SK-N-SH (cell line): ENCODE measurements at regions not wholly inside any gene's neighbourhood (a gene's known extent, or its start where the extent isn't known, plus 50 kb on each side); places are given as distances from the start of the nearest gene placed in this dataset.
"Not testable (repeated sequence)": the region's sequence is repeated elsewhere in the genome, so short reads cannot be mapped to it uniquely, and the experiment has no call there.

Experiments used
- CTCF ChIA-PET: fragments of 300-600, 350-600 bp; formaldehyde crosslinking; extraction: SDS; loops from one replicate; lab custom pipeline; 2021; lab: Yijun Ruan, JAX
- POLR2A ChIA-PET: fragments of 350-600 bp; sonication (Branson Sonifier 250); formaldehyde crosslinking; extraction: SDS; loops from one replicate; lab custom pipeline; 2020; ENCODE audit warnings: antibody characterized with exemption, inconsistent platforms; lab: Yijun Ruan, JAX
- DNase-seq: peaks from one replicate; pipeline ENCODE4 v3.0.0; 2012
- H2AFZ ChIP-seq: fragments of 200-600 bp; sonication (generic); 2 replicates; pipeline ENCODE4 v1.8.1; 2016; ENCODE audit warnings: antibody characterized with exemption, mild to moderate bottlenecking, low read depth
- H3F3A ChIP-seq: fragments of 200-600 bp; sonication (generic); replicated peaks from 2 replicates; pipeline ENCODE3; 2016; ENCODE audit warnings: antibody characterized with exemption, mild to moderate bottlenecking; ENCODE audit not compliant: insufficient read depth
- H3K27ac ChIP-seq, 2 experiments: fragments of 200-500 bp in 1 of 2; fragments of 200-600 bp in 1 of 2; sonication (Bioruptor generic) in 1 of 2; sonication (generic), shearing (Covaris generic) in 1 of 2; 2 replicates each; pipeline versions ENCODE4 v1.5.1 to v1.6.1; 2014 to 2016; ENCODE audit warnings: low read depth in 2 of 2, inconsistent platforms in 1 of 2, low read length in 1 of 2, mild to moderate bottlenecking in 1 of 2, mixed read lengths in 1 of 2
- H3K27me3 ChIP-seq: fragments of 200-600 bp; sonication (generic), shearing (Covaris generic); 2 replicates; pipeline ENCODE4 v1.6.1; 2016; ENCODE audit warnings: mixed run types; ENCODE audit not compliant: insufficient read depth
- H3K36me3 ChIP-seq, 2 experiments: fragments of 200-500 bp in 1 of 2; fragments of 200-600 bp in 1 of 2; sonication (Bioruptor generic) in 1 of 2; sonication (generic) in 1 of 2; replicated peaks in 1 of 2; 2 replicates each; pipeline versions ENCODE3 to v1.5.1; 2014 to 2016; ENCODE audit warnings: low read length in 1 of 2, mild to moderate bottlenecking in 1 of 2; ENCODE audit not compliant: insufficient read depth in 2 of 2, control insufficient read depth in 1 of 2
- H3K4me1 ChIP-seq, 2 experiments: fragments of 200-500 bp in 1 of 2; fragments of 200-600 bp in 1 of 2; sonication (Bioruptor generic) in 1 of 2; sonication (generic), shearing (Covaris generic) in 1 of 2; 2 replicates each; pipeline versions ENCODE4 v1.5.1 to v1.6.1; 2014 to 2016; ENCODE audit warnings: low read depth in 1 of 2, low read length in 1 of 2, mixed run types in 1 of 2; ENCODE audit not compliant: insufficient read depth in 2 of 2, control insufficient read depth in 1 of 2
- H3K4me2 ChIP-seq: fragments of 200-600 bp; sonication (generic), shearing (Covaris generic); 2 replicates; pipeline ENCODE4 v1.6.1; 2017; ENCODE audit warnings: mixed run types
- H3K4me3 ChIP-seq, 2 experiments: fragments of 200-500 bp in 1 of 2; fragments of 200-600 bp in 1 of 2; sonication (Bioruptor generic) in 1 of 2; sonication (generic), shearing (Covaris generic) in 1 of 2; 2 replicates each; pipeline versions ENCODE4 v1.5.1 to v1.8.1; 2014 to 2016; ENCODE audit warnings: low read depth in 2 of 2, inconsistent platforms in 1 of 2, low read length in 1 of 2, mild to moderate bottlenecking in 1 of 2, mixed read lengths in 1 of 2, moderate library complexity in 1 of 2
- H3K79me2 ChIP-seq: fragments of 200-600 bp; sonication (generic); 2 replicates; pipeline ENCODE4 v1.8.1; 2017; ENCODE audit warnings: mild to moderate bottlenecking; ENCODE audit not compliant: insufficient read depth
- H3K9ac ChIP-seq: fragments of 200-600 bp; sonication (generic); 2 replicates; pipeline ENCODE4 v1.6.1; 2017; ENCODE audit warnings: mixed run types
- H3K9me2 ChIP-seq: fragments of 200-600 bp; sonication (generic); 2 replicates; pipeline ENCODE4 v1.6.1; 2017; ENCODE audit warnings: mixed run types
- H3K9me3 ChIP-seq: fragments of 200-600 bp; sonication (generic); 2 replicates; pipeline ENCODE4 v1.6.1; 2017; ENCODE audit warnings: mixed run types, mild to moderate bottlenecking, moderate library complexity
- H4K20me1 ChIP-seq: fragments of 200-600 bp; sonication (generic); 2 replicates; pipeline ENCODE4 v1.6.1; 2017; ENCODE audit warnings: mild to moderate bottlenecking, mixed run types; ENCODE audit not compliant: insufficient read depth
- EZH2phosphoT487 ChIP-seq: fragments of 200-600 bp; sonication (generic); IDR thresholded peaks from 2 replicates; pipeline ENCODE4 v1.6.1; 2017; ENCODE audit warnings: low read depth, mixed run types, mild to moderate bottlenecking, antibody characterized with exemption, moderate library complexity, borderline replicate concordance
- GATA2 ChIP-seq: sonication (generic); formaldehyde crosslinking; IDR thresholded peaks from 2 replicates; pipeline ENCODE4 v1.5.0; 2020; ENCODE audit warnings: mild to moderate bottlenecking, missing genetic modification reagents
- MEF2A ChIP-seq: IDR thresholded peaks from 2 replicates; pipeline ENCODE4 v1.4.0; 2012; ENCODE audit warnings: low read depth, borderline replicate concordance
- MXI1 ChIP-seq: IDR thresholded peaks from 2 replicates; pipeline ENCODE4 v1.6.1; 2012; ENCODE audit warnings: mild to moderate bottlenecking, low read depth, low read length, improper control_type of control experiment
- NFIC ChIP-seq: IDR thresholded peaks from 2 replicates; pipeline ENCODE4 v1.4.0; 2012; ENCODE audit warnings: borderline replicate concordance
- POLR2AphosphoS5 ChIP-seq: IDR thresholded peaks from 2 replicates; pipeline ENCODE4 v1.6.1; 2012; ENCODE audit warnings: low read depth, low read length
- USF2 ChIP-seq: fragments of 150-350 bp; IDR thresholded peaks from 2 replicates; pipeline ENCODE4 v1.6.1; 2017; ENCODE audit warnings: antibody characterized with exemption, low read length, low read depth, borderline replicate concordance
- WGBS: methylation state at CpG from one replicate; pipeline ENCODE4 v1.1.6; 2017; ENCODE audit warnings: low lambda C conversion rate; 5-methylcytosine and 5-hydroxymethylcytosine counted together

- no peaks in the 10 kb centered on the region for H3K9me3 ChIP-seq
- H3K27me3 ChIP-seq, result no peaks in the 10 kb centered on the region
- no peak for TF ChIP-seq EZH2phosphoT487
- no peak for TF ChIP-seq POLR2AphosphoS5
- TF ChIP-seq NFIC, result no peak
- TF ChIP-seq MEF2A, result no peak
- H3K9me2 ChIP-seq, result no peaks in the 10 kb centered on the region
- H3K36me3 ChIP-seq, result no peaks in the 10 kb centered on the region
- no peak overlapping the region for H3K27ac ChIP-seq
- no peaks in the 10 kb centered on the region; a peak in 1 of 4 replicates for H3K4me1 ChIP-seq
- no peaks in the 10 kb centered on the region for H4K20me1 ChIP-seq
- ChIA-PET POLR2A (no interaction called here), CTCF (no interaction called here)
- H3K9ac ChIP-seq, result no peak overlapping the region
- no peak overlapping the region for H2AFZ ChIP-seq
- WGBS, result 36% methylated on average over 4 of the region's 10 CpGs
- DNase-seq, result no peak
- no peaks in the 10 kb centered on the region for H3K79me2 ChIP-seq
- no peak overlapping the region for H3K4me3 ChIP-seq
- H3K4me2 ChIP-seq, result no peak overlapping the region
- H3F3A ChIP-seq, result no peaks in the 10 kb centered on the region
These were observed 74.0 kb upstream of the CLDN5 start for GRCh38 chr22:19598054-19598855.

- Histone ChIP-seq H3K9ac (no peak overlapping the region), H2AFZ (no peak overlapping the region), H3K4me3 (no peak overlapping the region), H3K4me1 (no peaks in the 10 kb centered on the region; a peak in 1 of 4 replicates), H3K4me2 (no peak overlapping the region), H3K27ac (no peak overlapping the region), H3K9me3 (no peaks in the 10 kb centered on the region), H3K27me3 (no peaks in the 10 kb centered on the region), H3F3A (no peaks in the 10 kb centered on the region), H3K79me2 (no peaks in the 10 kb centered on the region), H4K20me1 (no peaks in the 10 kb centered on the region), H3K9me2 (no peaks in the 10 kb centered on the region), H3K36me3 (no peaks in the 10 kb centered on the region)
- no peak for TF ChIP-seq MXI1
- ChIA-PET CTCF (no interaction called here), POLR2A (no interaction called here)
- WGBS, result 47% methylated on average over 5 of the region's 5 CpGs
- no peak for DNase-seq
These were observed 74.8 kb upstream of the CLDN5 start for GRCh38 chr22:19599004-19599403.

- ChIA-PET POLR2A (no interaction called here), CTCF (interaction anchor here (1.1 kb wide), 1 partner anchor 45 kb away, joined by 3 read pairs; no protein-coding TSS in a partner anchor)
- Histone ChIP-seq H3K27me3 (no peaks in the 10 kb centered on the region), H3K27ac (no peak overlapping the region), H3K4me3 (no peak overlapping the region), H2AFZ (no peak overlapping the region), H3K4me1 (no peaks in the 10 kb centered on the region; a peak in 1 of 4 replicates), H3K9me3 (no peaks in the 10 kb centered on the region), H3K4me2 (no peak overlapping the region), H3F3A (no peaks in the 10 kb centered on the region), H4K20me1 (no peaks in the 10 kb centered on the region), H3K9me2 (no peaks in the 10 kb centered on the region), H3K79me2 (no peaks in the 10 kb centered on the region), H3K9ac (no peak overlapping the region), H3K36me3 (no peaks in the 10 kb centered on the region)
- TF ChIP-seq POLR2AphosphoS5 (no peak), USF2 (no peak), GATA2 (CRISPR knock-in tag) (no peak)
- no peak for DNase-seq
- WGBS, result 54% methylated on average over 11 of the region's 12 CpGs
These were observed 75.5 kb upstream of the CLDN5 start for GRCh38 chr22:19599626-19600243.

GRCh38 chr22:19603346-19603745 lies 79.1 kb upstream of the CLDN5 start:
- CTCF ChIA-PET, H3K9me3 ChIP-seq, DNase-seq, H3K79me2 ChIP-seq, H4K20me1 ChIP-seq, H3K9ac ChIP-seq, H3K4me3 ChIP-seq, H3K27me3 ChIP-seq, H3K9me2 ChIP-seq, H3F3A ChIP-seq, H3K4me1 ChIP-seq, POLR2A ChIA-PET, H2AFZ ChIP-seq, H3K27ac ChIP-seq, H3K4me2 ChIP-seq, H3K36me3 ChIP-seq: not testable (repeated sequence)
- 36% methylated on average over 4 of the region's 4 CpGs for WGBS
